NCI-H1092 (cell line): ENCODE measurements at regions not wholly inside any gene's neighbourhood (a gene's known extent, or its start where the extent isn't known, plus 50 kb on each side); places are given as distances from the start of the nearest gene placed in this dataset.

Source experiments
- DNase-seq: peaks from one replicate; lab custom pipeline; 2025; lab: John Stamatoyannopoulos, UW

GRCh38 chr14:71636076-71636475 lies 296.2 kb upstream of the RGS6 start:
- no peak for DNase-seq

DNA sequence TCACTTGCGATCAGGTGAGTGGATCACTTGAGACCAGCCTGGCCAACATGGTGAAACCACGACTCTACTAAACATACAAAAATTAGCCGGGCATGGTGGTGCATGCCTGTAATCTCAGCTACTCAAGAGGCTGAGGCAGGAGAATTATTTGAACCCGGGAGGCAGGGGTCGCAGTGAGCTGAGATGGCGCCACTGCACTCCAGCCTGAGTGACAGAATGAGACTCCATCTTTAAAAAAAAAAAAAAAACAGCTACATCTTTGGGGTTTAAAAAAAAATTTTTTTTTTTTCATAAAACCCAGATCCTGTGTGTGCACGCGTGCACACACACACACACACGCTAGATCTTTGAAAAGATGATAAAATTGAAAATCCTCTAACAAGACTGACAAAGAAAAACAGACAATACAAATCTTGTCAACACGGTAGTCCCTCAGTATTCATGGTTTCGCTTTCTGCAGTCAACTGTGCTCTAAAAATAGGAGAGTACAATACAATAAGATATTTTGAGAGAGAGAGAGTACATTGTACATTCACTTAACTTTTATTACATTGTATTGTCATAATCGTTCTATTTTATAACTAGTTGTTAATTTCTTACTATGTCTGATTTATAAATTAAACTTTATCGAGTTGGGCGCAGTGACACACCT lies 295.3 kb upstream of the RGS6 start:
- no peak for DNase-seq

GRCh38 chr14:71638523-71639196 lies 293.6 kb upstream of the RGS6 start:
- DNase-seq = no peak

DNA sequence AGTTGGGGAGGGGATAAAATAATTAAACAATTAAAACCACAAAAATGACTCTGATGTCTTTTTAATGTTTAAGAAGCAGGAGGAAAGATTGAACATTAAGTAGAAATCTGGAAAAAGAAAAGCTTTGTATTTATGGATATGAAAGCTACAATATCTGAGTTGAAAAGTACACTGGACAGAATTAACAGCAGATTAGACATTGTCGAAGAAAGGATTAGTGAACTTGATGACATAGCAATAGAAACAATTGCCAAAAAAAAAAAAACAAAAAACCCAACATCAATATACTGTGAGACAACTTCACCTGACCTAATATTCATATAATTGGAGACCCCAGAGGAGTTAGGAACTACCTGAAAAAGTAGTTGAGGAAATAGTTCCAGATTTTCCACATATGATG lies 289.5 kb upstream of the RGS6 start:
- DNase-seq = no peak

- DNase-seq = no peak
These were observed 286.6 kb upstream of the RGS6 start for GRCh38 chr14:71645656-71646055.

DNA sequence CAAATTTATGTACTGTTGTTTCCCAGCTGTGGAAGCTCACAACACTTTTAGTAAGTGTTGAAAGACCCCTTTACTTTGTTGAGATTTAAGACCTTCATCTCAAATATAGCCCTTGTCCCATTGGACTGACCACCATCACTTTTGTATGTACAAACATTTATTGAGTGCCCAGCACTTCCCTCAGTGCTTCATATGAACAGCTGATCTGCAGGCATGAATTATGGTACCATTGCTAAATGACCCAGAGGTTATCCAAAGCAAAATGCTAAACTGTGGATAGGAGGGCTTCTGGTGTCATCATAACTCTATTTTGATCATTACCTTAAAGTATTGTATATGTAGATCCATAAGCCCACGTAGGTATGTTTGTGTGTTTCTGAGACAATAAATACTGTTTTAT lies 285.7 kb upstream of the RGS6 start:
- no peak for DNase-seq

GRCh38 chr14:71647086-71647784 lies 285.0 kb upstream of the RGS6 start:
- no peak for DNase-seq

GRCh38 chr14:71648725-71649124 lies 283.5 kb upstream of the RGS6 start:
- no peak for DNase-seq

DNA sequence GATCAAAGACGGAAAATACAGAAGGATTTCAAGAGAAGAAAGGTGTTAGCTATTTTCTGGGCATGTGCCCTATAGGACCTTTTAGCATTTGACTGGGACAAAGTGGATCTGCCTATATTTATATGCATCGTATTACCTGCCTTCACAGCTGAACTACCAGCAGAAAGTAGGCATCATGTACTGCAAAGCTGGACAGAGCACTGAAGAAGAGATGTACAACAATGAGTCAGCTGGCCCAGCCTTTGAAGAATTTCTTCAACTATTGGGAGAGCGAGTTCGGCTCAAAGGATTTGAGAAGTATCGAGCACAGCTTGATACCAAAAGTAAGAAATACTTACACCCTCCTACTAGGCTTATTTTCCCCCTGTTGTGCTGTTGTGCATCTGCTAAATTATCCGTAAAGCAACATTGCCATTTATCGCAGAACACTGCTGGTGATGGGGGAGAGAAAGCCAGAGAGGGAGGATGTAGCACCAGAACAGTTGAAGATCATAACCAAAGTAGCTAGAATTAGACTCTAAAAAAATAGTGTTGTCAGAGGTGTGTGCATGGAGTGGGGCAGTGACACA lies 282.0 kb upstream of the RGS6 start:
- DNase-seq = no peak

GRCh38 chr14:71651228-71651627 lies 281.0 kb upstream of the RGS6 start:
- DNase-seq = no peak

GRCh38 chr14:71652368-71652767 lies 279.9 kb upstream of the RGS6 start:
- DNase-seq = no peak

DNA sequence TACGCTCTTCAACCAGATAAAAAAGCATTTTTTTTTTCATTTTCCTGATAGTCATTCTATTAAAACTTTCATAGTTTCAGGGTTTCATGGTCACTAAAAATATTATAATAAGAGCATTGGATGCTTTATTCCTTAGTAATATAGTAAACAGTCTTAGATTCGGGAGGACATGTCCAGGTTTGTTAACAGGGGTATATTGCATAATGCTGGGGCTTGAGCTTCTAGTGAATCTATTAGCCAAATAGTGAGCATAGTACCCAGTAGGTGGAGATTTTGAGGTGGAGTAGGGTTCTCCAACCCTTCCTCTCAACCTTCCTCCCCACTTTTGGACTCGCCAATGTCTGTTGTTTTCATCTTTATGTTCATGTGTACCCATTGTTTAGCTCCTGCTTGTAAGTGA lies 277.4 kb upstream of the RGS6 start:
- no peak for DNase-seq

GRCh38 chr14:71658261-71658860 lies 273.9 kb upstream of the RGS6 start:
- DNase-seq = no peak

GRCh38 chr14:71659159-71659558 lies 273.1 kb upstream of the RGS6 start:
- DNase-seq = no peak

GRCh38 chr14:71661441-71661840 lies 270.8 kb upstream of the RGS6 start:
- DNase-seq = no peak

- DNase-seq = no peak
These were observed 269.9 kb upstream of the RGS6 start for GRCh38 chr14:71662291-71662790.

DNA sequence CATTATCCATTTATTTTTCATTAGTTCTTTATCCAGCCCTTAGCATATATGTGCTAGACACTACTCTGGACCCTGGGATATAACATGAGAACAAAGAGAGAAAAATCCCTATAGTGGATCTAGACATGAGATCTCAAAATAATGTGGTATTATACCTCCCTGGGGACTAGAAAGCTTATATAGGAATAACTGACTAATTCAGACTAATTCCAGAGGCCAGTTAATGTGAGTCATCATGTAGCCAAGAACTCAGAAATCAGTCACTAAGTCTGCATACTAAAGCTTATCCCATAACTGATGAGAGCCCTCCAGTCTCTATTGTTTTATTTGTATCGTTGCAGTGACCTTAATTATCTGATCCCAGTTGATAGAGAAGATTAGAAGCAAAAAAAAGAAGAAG lies 267.1 kb upstream of the RGS6 start:
- no peak for DNase-seq

DNA sequence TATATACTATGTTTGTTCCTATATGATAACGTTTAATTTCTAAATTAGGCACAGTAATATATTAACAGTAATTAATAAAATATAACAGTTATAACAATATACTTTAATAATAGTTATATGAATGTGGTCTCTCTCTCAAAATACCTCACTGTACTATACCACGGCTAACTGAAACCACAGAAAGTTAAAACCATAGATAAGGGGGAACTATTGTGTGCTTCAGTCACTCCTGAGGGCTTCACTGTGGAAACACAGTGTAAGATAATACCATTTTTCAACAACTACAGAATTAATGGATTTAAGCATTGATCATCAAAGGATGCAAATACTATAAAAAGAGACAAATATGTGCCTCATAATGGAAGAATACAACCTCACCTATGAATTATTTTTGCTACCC lies 266.4 kb upstream of the RGS6 start:
- no peak for DNase-seq

DNA sequence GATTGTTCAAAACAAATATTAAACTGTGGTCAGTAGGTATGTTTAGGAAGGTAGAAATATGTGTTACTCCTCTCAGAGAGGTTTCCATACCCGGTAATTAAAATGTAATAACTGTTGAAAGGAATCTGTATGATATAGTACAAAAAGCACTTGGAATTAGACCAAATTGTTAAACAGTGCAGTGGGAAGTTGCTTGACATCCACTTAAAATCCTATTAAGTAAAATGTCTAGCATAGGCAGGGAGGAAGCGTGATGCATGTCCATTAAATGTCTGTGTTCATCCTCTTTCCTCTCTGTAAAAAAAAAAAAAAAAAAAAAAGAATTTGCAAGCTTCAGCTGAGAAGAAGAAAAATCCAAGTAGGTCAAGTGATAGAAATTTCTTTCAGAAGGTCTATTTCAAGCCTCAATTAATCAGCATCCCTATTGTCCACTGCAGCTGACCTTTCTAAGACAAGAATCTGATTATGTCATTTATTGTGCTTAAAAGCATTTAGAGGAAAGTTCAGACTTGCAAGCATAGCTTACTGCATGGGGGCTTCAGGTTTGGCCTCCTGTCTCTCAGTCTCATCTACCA lies 265.6 kb upstream of the RGS6 start:
- no peak for DNase-seq

GRCh38 chr14:71668186-71668912 lies 263.9 kb upstream of the RGS6 start:
- DNase-seq = no peak

DNA sequence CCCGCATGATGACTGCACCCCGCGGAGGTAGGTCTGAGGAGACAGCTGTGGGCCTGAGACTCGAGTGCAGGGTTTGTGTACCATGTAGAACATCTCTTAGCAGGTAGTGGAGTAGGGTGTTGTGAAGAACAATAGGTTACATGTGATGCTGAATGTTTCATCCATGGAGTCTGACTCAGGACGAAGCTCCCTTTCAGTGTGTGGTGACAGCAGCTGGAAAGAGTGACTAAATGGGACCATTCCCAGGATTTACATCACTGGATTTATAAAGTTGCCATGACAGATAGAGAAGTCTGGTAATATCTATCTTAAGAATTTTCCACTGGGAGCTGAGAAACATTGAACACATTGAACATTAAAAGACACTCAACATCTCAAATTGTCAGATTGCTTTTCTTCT lies 259.6 kb upstream of the RGS6 start:
- no peak for DNase-seq
